Peyer's patch (tissue), 4 donors: ENCODE measurements at regions not wholly inside any gene's neighbourhood (a gene's known extent, or its start where the extent isn't known, plus 50 kb on each side); places are given as distances from the start of the nearest gene placed in this dataset.

Experiments used
- DNase-seq, 3 donors: peaks; one replicate each; pipeline ENCODE4 v3.0.0-alpha.2; 2017 to 2019
- H3K27ac ChIP-seq, 4 donors: fragments of 200-600 bp; sonication (generic); one replicate each; pipeline ENCODE4 v1.5.1; 2016 to 2019
- H3K27me3 ChIP-seq, 2 donors: fragments of 200-600 bp; sonication (generic); one replicate each; pipeline ENCODE4 v1.5.1; 2019
- H3K36me3 ChIP-seq, 3 donors: fragments of 200-600 bp; sonication (generic); one replicate each; pipeline ENCODE4 v1.5.1; 2016 to 2019
- H3K4me1 ChIP-seq, 4 donors: fragments of 200-600 bp; sonication (generic); one replicate each; pipeline ENCODE4 v1.5.1; 2016 to 2019
- H3K4me3 ChIP-seq, 4 donors: fragments of 200-600 bp; sonication (generic); 1 replicate in 3 of 4; 2 replicates in 1 of 4; pipeline ENCODE4 v1.5.1; 2016 to 2019; ENCODE audit warnings: mild to moderate bottlenecking in 1 of 4
- H3K9me3 ChIP-seq, 4 donors: fragments of 200-600 bp; sonication (generic); one replicate each; pipeline ENCODE4 v1.5.1; 2016 to 2019; ENCODE audit warnings: mild to moderate bottlenecking in 1 of 4
- CTCF ChIP-seq, 6 experiments: fragments of 450-650 bp in 4 of 6; fragments of 200-600 bp in 2 of 6; sonication (generic) in 1 of 6; IDR thresholded peaks; one replicate each; pipeline ENCODE4 v1.5.1; 2017 to 2019; ENCODE audit warnings: antibody characterized with exemption in 6 of 6, mild to moderate bottlenecking in 3 of 6, moderate library complexity in 1 of 6
- POLR2A ChIP-seq, 2 donors: fragments of 450-650 bp; IDR thresholded peaks; one replicate each; pipeline ENCODE4 v1.5.1; 2017; ENCODE audit warnings: antibody characterized with exemption in 2 of 2, mild to moderate bottlenecking in 2 of 2, moderate library complexity in 2 of 2

GRCh38 chr7:8809320-8809719, 375.9 kb downstream of the NXPH1 start:
- no peak overlapping the region for H3K27ac ChIP-seq
- no peaks in the 10 kb centered on the region for H3K9me3 ChIP-seq
- no peaks in the 10 kb centered on the region for H3K4me1 ChIP-seq
- H3K4me3 ChIP-seq = no peak overlapping the region
- no peaks in the 10 kb centered on the region for H3K36me3 ChIP-seq
- TF ChIP-seq POLR2A (IDR thresholded peaks at IDR 0.05) = no peak
- TF ChIP-seq CTCF (IDR thresholded peaks at IDR 0.05) = no peak
- no peak for DNase-seq
- no peaks in the 10 kb centered on the region for H3K27me3 ChIP-seq

- H3K4me3 ChIP-seq = no peak overlapping the region
- H3K27me3 ChIP-seq = no peaks in the 10 kb centered on the region
- no peaks in the 10 kb centered on the region for H3K36me3 ChIP-seq
- H3K27ac ChIP-seq = no peak overlapping the region
- H3K4me1 ChIP-seq = no peaks in the 10 kb centered on the region
- no peaks in the 10 kb centered on the region for H3K9me3 ChIP-seq
- no peak for TF ChIP-seq CTCF (IDR thresholded peaks at IDR 0.05)
- no peak for TF ChIP-seq POLR2A (IDR thresholded peaks at IDR 0.05)
- no peak for DNase-seq
Measured at GRCh38 chr7:8817448-8818036, 384.1 kb downstream of the NXPH1 start.

GRCh38 chr7:8818406-8818805, 385.0 kb downstream of the NXPH1 start:
- Histone ChIP-seq H3K27ac (no peak overlapping the region), H3K27me3 (no peaks in the 10 kb centered on the region), H3K36me3 (no peaks in the 10 kb centered on the region), H3K9me3 (no peaks in the 10 kb centered on the region), H3K4me3 (no peak overlapping the region), H3K4me1 (no peaks in the 10 kb centered on the region)
- no peak for DNase-seq
- TF ChIP-seq POLR2A (IDR thresholded peaks at IDR 0.05) (no peak), CTCF (IDR thresholded peaks at IDR 0.05) (no peak)

- peak in 1 of 6 experiments; percentile 25 for TF ChIP-seq CTCF (IDR thresholded peaks at IDR 0.05)
- TF ChIP-seq POLR2A (IDR thresholded peaks at IDR 0.05) = no peak
- no peak for DNase-seq
- H3K27ac ChIP-seq = no peak overlapping the region
- H3K4me1 ChIP-seq = no peaks in the 10 kb centered on the region
- H3K27me3 ChIP-seq = no peaks in the 10 kb centered on the region
- H3K4me3 ChIP-seq = no peak overlapping the region
- H3K9me3 ChIP-seq = no peaks in the 10 kb centered on the region
- H3K36me3 ChIP-seq = no peaks in the 10 kb centered on the region
Measured at GRCh38 chr7:8822595-8822994, 389.2 kb downstream of the NXPH1 start.

- Histone ChIP-seq H3K27me3 (no peaks in the 10 kb centered on the region), H3K27ac (no peak overlapping the region), H3K4me1 (no peaks in the 10 kb centered on the region), H3K36me3 (no peaks in the 10 kb centered on the region), H3K9me3 (no peaks in the 10 kb centered on the region), H3K4me3 (no peak overlapping the region)
- DNase-seq = no peak
- TF ChIP-seq POLR2A (IDR thresholded peaks at IDR 0.05) (no peak), CTCF (IDR thresholded peaks at IDR 0.05) (no peak)
Measured at GRCh38 chr7:8823486-8823885, 390.1 kb downstream of the NXPH1 start.

GRCh38 chr7:8827329-8827728, 393.9 kb downstream of the NXPH1 start:
- TF ChIP-seq CTCF (IDR thresholded peaks at IDR 0.05) (no peak), POLR2A (IDR thresholded peaks at IDR 0.05) (no peak)
- Histone ChIP-seq H3K27ac (no peak overlapping the region), H3K4me1 (no peaks in the 10 kb centered on the region), H3K4me3 (no peak overlapping the region), H3K27me3 (no peaks in the 10 kb centered on the region), H3K9me3 (no peaks in the 10 kb centered on the region), H3K36me3 (no peaks in the 10 kb centered on the region)
- DNase-seq = no peak
